GM12878 (cell line): ENCODE measurements at regions not wholly inside any gene's neighbourhood (a gene's known extent, or its start where the extent isn't known, plus 50 kb on each side); places are given as distances from the start of the nearest gene placed in this dataset.

ENCODE experiments used
- ASH2L ChIP-seq: fragments of 300-600, 200-600 bp; sonication (generic); IDR thresholded peaks from 2 replicates; pipeline ENCODE4 v1.6.1; 2017; ENCODE audit warnings: low read depth, mild to moderate bottlenecking, borderline replicate concordance
- POLR2A ChIP-seq: IDR thresholded peaks from 2 replicates; pipeline ENCODE4 v1.6.1; 2011; ENCODE audit warnings: low read depth, mild to moderate bottlenecking, low read length
- SRF ChIP-seq, 2 experiments: IDR thresholded peaks; 2 replicates each; pipeline ENCODE4 v1.6.1; 2011; ENCODE audit warnings: low read depth in 2 of 2, low read length in 2 of 2, mild to moderate bottlenecking in 1 of 2, moderate library complexity in 1 of 2
- SUZ12 ChIP-seq: fragments of 200-600 bp; sonication (generic); IDR thresholded peaks from one replicate; pipeline ENCODE4 v1.6.1; 2018; ENCODE audit warnings: antibody characterized with exemption, mild to moderate bottlenecking; ENCODE audit not compliant: unreplicated experiment
- ZNF384 ChIP-seq: IDR thresholded peaks from 2 replicates; pipeline ENCODE4 v1.6.1; 2012; ENCODE audit warnings: low read depth, mild to moderate bottlenecking, low read length, improper control_type of control experiment, borderline replicate concordance
- TF ChIP-seq, protein P1 (sequence below): IDR thresholded peaks from 2 replicates; pipeline ENCODE4 v1.6.1; 2012; ENCODE audit warnings: mild to moderate bottlenecking, low read depth, low read length
- TF ChIP-seq, protein P2 (sequence below), 3 experiments: IDR thresholded peaks in 2 of 3; conservative IDR thresholded peaks in 1 of 3; 2 replicates each; pipeline ENCODE4 v1.5.1; 2011; ENCODE audit warnings: low read depth in 3 of 3, low read length in 3 of 3, mild to moderate bottlenecking in 3 of 3, control low read depth in 2 of 3, moderate library complexity in 2 of 3, inconsistent platforms in 1 of 3, mixed read lengths in 1 of 3; ENCODE audit not compliant: control insufficient read depth in 2 of 3, insufficient read depth in 1 of 3; ENCODE audit errors: extremely low read depth in 1 of 3
- TF ChIP-seq, protein P3 (sequence below): fragments of 450-650 bp; IDR thresholded peaks from 2 replicates; pipeline ENCODE4 v1.6.1; 2017; ENCODE audit warnings: antibody characterized with exemption, mild to moderate bottlenecking, moderate library complexity
- TF ChIP-seq, protein P4 (sequence below): IDR thresholded peaks from 2 replicates; pipeline ENCODE4 v1.6.1; 2011; ENCODE audit warnings: mild to moderate bottlenecking, low read depth, low read length, moderate library complexity; ENCODE audit not compliant: insufficient replicate concordance
- TF ChIP-seq, protein P5 (sequence below): fragments of 450-650 bp; IDR thresholded peaks from 2 replicates; pipeline ENCODE4 v1.6.1; 2016; ENCODE audit warnings: mild to moderate bottlenecking

DNA sequence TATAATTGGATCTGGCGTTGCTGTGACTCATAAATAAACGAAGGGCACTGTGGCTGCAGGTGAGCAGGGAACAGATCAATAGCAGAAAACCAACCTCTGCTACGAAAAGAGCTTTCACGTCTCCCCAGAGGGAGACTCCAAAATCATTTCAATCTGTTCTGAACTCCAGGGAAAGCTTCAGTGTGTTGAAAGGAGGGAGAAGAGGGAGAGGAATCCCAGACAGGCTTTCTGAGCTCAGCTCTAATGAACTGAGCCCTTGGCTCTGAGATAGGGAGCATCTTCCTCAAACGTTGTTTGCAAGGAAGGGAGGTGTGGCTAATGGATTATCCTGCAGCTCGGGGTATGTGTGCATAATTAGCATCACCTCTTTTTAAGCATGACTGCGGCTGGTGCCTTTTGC is 288.0 kb upstream of the IRX4 start:
- TF ChIP-seq POLR2A (no peak), SRF (IDR thresholded peaks at IDR 0.05; ENCODE audit: low read depth in 2 of 2, low read length in 2 of 2) (no peak), SUZ12 (no peak), ASH2L (no peak), ZNF384 (no peak)
- TF ChIP-seq, protein P1, sequence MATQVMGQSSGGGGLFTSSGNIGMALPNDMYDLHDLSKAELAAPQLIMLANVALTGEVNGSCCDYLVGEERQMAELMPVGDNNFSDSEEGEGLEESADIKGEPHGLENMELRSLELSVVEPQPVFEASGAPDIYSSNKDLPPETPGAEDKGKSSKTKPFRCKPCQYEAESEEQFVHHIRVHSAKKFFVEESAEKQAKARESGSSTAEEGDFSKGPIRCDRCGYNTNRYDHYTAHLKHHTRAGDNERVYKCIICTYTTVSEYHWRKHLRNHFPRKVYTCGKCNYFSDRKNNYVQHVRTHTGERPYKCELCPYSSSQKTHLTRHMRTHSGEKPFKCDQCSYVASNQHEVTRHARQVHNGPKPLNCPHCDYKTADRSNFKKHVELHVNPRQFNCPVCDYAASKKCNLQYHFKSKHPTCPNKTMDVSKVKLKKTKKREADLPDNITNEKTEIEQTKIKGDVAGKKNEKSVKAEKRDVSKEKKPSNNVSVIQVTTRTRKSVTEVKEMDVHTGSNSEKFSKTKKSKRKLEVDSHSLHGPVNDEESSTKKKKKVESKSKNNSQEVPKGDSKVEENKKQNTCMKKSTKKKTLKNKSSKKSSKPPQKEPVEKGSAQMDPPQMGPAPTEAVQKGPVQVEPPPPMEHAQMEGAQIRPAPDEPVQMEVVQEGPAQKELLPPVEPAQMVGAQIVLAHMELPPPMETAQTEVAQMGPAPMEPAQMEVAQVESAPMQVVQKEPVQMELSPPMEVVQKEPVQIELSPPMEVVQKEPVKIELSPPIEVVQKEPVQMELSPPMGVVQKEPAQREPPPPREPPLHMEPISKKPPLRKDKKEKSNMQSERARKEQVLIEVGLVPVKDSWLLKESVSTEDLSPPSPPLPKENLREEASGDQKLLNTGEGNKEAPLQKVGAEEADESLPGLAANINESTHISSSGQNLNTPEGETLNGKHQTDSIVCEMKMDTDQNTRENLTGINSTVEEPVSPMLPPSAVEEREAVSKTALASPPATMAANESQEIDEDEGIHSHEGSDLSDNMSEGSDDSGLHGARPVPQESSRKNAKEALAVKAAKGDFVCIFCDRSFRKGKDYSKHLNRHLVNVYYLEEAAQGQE, result no peak
- TF ChIP-seq, protein P2, sequence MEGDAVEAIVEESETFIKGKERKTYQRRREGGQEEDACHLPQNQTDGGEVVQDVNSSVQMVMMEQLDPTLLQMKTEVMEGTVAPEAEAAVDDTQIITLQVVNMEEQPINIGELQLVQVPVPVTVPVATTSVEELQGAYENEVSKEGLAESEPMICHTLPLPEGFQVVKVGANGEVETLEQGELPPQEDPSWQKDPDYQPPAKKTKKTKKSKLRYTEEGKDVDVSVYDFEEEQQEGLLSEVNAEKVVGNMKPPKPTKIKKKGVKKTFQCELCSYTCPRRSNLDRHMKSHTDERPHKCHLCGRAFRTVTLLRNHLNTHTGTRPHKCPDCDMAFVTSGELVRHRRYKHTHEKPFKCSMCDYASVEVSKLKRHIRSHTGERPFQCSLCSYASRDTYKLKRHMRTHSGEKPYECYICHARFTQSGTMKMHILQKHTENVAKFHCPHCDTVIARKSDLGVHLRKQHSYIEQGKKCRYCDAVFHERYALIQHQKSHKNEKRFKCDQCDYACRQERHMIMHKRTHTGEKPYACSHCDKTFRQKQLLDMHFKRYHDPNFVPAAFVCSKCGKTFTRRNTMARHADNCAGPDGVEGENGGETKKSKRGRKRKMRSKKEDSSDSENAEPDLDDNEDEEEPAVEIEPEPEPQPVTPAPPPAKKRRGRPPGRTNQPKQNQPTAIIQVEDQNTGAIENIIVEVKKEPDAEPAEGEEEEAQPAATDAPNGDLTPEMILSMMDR (IDR thresholded peaks at IDR 0.05 in 2 of 3, conservative IDR thresholded peaks at IDR 0.05 in 1 of 3; ENCODE audit: control insufficient read depth in 2 of 3, extremely low read depth in 1 of 3, insufficient read depth in 1 of 3, low read depth in 3 of 3, low read length in 3 of 3), result no peak
- TF ChIP-seq, protein P3, sequence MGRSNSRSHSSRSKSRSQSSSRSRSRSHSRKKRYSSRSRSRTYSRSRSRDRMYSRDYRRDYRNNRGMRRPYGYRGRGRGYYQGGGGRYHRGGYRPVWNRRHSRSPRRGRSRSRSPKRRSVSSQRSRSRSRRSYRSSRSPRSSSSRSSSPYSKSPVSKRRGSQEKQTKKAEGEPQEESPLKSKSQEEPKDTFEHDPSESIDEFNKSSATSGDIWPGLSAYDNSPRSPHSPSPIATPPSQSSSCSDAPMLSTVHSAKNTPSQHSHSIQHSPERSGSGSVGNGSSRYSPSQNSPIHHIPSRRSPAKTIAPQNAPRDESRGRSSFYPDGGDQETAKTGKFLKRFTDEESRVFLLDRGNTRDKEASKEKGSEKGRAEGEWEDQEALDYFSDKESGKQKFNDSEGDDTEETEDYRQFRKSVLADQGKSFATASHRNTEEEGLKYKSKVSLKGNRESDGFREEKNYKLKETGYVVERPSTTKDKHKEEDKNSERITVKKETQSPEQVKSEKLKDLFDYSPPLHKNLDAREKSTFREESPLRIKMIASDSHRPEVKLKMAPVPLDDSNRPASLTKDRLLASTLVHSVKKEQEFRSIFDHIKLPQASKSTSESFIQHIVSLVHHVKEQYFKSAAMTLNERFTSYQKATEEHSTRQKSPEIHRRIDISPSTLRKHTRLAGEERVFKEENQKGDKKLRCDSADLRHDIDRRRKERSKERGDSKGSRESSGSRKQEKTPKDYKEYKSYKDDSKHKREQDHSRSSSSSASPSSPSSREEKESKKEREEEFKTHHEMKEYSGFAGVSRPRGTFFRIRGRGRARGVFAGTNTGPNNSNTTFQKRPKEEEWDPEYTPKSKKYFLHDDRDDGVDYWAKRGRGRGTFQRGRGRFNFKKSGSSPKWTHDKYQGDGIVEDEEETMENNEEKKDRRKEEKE, result no peak
- TF ChIP-seq, protein P4, sequence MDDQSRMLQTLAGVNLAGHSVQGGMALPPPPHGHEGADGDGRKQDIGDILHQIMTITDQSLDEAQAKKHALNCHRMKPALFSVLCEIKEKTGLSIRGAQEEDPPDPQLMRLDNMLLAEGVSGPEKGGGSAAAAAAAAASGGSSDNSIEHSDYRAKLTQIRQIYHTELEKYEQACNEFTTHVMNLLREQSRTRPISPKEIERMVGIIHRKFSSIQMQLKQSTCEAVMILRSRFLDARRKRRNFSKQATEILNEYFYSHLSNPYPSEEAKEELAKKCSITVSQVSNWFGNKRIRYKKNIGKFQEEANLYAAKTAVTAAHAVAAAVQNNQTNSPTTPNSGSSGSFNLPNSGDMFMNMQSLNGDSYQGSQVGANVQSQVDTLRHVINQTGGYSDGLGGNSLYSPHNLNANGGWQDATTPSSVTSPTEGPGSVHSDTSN, result no peak
- TF ChIP-seq, protein P5, sequence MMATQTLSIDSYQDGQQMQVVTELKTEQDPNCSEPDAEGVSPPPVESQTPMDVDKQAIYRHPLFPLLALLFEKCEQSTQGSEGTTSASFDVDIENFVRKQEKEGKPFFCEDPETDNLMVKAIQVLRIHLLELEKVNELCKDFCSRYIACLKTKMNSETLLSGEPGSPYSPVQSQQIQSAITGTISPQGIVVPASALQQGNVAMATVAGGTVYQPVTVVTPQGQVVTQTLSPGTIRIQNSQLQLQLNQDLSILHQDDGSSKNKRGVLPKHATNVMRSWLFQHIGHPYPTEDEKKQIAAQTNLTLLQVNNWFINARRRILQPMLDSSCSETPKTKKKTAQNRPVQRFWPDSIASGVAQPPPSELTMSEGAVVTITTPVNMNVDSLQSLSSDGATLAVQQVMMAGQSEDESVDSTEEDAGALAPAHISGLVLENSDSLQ, result no peak
